WTC11 (cell line): ENCODE measurements at regions not wholly inside any gene's neighbourhood (a gene's known extent, or its start where the extent isn't known, plus 50 kb on each side); places are given as distances from the start of the nearest gene placed in this dataset.

Experiments used
- ATAC-seq: fragments of 200-7000 bp; cut with Tn5 transposase; 2 replicates; pipeline ENCODE4 v1.10.0; 2021; ENCODE audit warnings: mild to moderate bottlenecking, moderate library complexity
- CTCF ChIA-PET: fragments of 300-600 bp; sonication (Branson Sonifier 250); formaldehyde crosslinking; loops from one replicate; lab custom pipeline; 2021; ENCODE audit warnings: antibody characterized with exemption; lab: Charles Lee
- POLR2A ChIA-PET: fragments of 350-600 bp; sonication (Branson Sonifier 250); formaldehyde crosslinking; loops from one replicate; lab custom pipeline; 2021; ENCODE audit warnings: antibody characterized with exemption; lab: Charles Lee
- DNase-seq: peaks from one replicate; pipeline ENCODE4 v3.0.0; 2021; ENCODE audit warnings: low spot score
- H3K27ac Mint-ChIP-seq: 2 replicates; pipeline ENCODE4 v1.8.0; 2021; ENCODE audit warnings: mixed read lengths
- H3K27me3 Mint-ChIP-seq: 2 replicates; pipeline ENCODE4 v1.8.0; 2021; ENCODE audit warnings: low read depth, mild to moderate bottlenecking, moderate library complexity, mixed read lengths
- H3K36me3 Mint-ChIP-seq: 2 replicates; pipeline ENCODE4 v1.8.0; 2021; ENCODE audit warnings: mixed read lengths
- H3K4me1 Mint-ChIP-seq: 2 replicates; pipeline ENCODE4 v1.8.0; 2022; ENCODE audit warnings: mixed read lengths
- H3K4me3 Mint-ChIP-seq: 2 replicates; pipeline ENCODE4 v1.8.0; 2021; ENCODE audit warnings: mild to moderate bottlenecking, moderate library complexity, mixed read lengths
- H3K9me3 Mint-ChIP-seq: 2 replicates; pipeline ENCODE4 v1.8.0; 2021; ENCODE audit warnings: mixed read lengths
- AFF4 ChIP-seq: sonication (generic); formaldehyde crosslinking; IDR thresholded peaks from 2 replicates; pipeline ENCODE4 v1.8.1; 2023; ENCODE audit warnings: mild to moderate bottlenecking, missing genetic modification reagents, borderline replicate concordance
- ATF2 ChIP-seq: sonication (generic); formaldehyde crosslinking; IDR thresholded peaks from 2 replicates; pipeline ENCODE4 v1.8.1; 2022; ENCODE audit warnings: low read depth, missing genetic modification reagents, borderline replicate concordance
- ATF3 ChIP-seq: sonication (generic); formaldehyde crosslinking; conservative IDR thresholded peaks from 2 replicates; pipeline ENCODE4 v1.8.1; 2022; ENCODE audit warnings: mild to moderate bottlenecking, missing genetic modification reagents
- CDX4 ChIP-seq: fragments of 250-450 bp; sonication (Bioruptor Pico); IDR thresholded peaks from 2 replicates; pipeline ENCODE4 v1.9.0; 2021; ENCODE audit warnings: moderate library complexity, mild to moderate bottlenecking, inconsistent platforms, borderline replicate concordance
- GABPB1 ChIP-seq: sonication (generic); formaldehyde crosslinking; IDR thresholded peaks from 2 replicates; pipeline ENCODE4 v1.8.1; 2023; ENCODE audit warnings: mild to moderate bottlenecking, missing genetic modification reagents
- GRHL2 ChIP-seq: fragments of 250-450 bp; sonication (Bioruptor Pico); IDR thresholded peaks from 2 replicates; pipeline ENCODE4 v1.8.0; 2022; ENCODE audit warnings: mild to moderate bottlenecking, moderate library complexity; ENCODE audit not compliant: insufficient replicate concordance, severe bottlenecking
- IRF2 ChIP-seq: sonication (generic); formaldehyde crosslinking; IDR thresholded peaks from 2 replicates; pipeline ENCODE4 v1.8.0; 2022; ENCODE audit warnings: low read depth, missing genetic modification reagents, borderline replicate concordance
- KAT7 ChIP-seq: sonication (generic); formaldehyde crosslinking; IDR thresholded peaks from 2 replicates; pipeline ENCODE4 v1.8.1; 2023; ENCODE audit warnings: missing genetic modification reagents, mild to moderate bottlenecking, borderline replicate concordance
- NFYB ChIP-seq: sonication (generic); formaldehyde crosslinking; conservative IDR thresholded peaks from 2 replicates; pipeline ENCODE4 v1.8.0; 2022; ENCODE audit warnings: low read depth, missing genetic modification reagents
- NR1H2 ChIP-seq: sonication (generic); formaldehyde crosslinking; IDR thresholded peaks from 2 replicates; pipeline ENCODE4 v1.9.0; 2021; ENCODE audit warnings: mild to moderate bottlenecking, moderate library complexity, missing genetic modification reagents
- TP53 ChIP-seq: sonication (generic); formaldehyde crosslinking; IDR thresholded peaks from 2 replicates; pipeline ENCODE4 v1.8.1; 2023; ENCODE audit warnings: mild to moderate bottlenecking, missing genetic modification reagents
- ZBTB43 ChIP-seq: sonication (generic); formaldehyde crosslinking; IDR thresholded peaks from 2 replicates; pipeline ENCODE4 v1.8.1; 2023; ENCODE audit warnings: mild to moderate bottlenecking, missing genetic modification reagents
- ZNF425 ChIP-seq: fragments of 250-450 bp; sonication (Bioruptor Pico); conservative IDR thresholded peaks from 2 replicates; pipeline ENCODE4 v1.9.0; 2021; ENCODE audit warnings: mild to moderate bottlenecking
- ZNF532 ChIP-seq: fragments of 250-450 bp; sonication (Bioruptor Pico); IDR thresholded peaks from 2 replicates; pipeline ENCODE4 v1.9.0; 2021; ENCODE audit warnings: mild to moderate bottlenecking, borderline replicate concordance

- DNase-seq (no peak), ATAC-seq (no peak)
- Mint-ChIP-seq H3K27ac (no peak overlapping the region), H3K4me1 (peaks cover 25% of the 10 kb centered on the region), H3K4me3 (no peak overlapping the region), H3K27me3 (no peaks in the 10 kb centered on the region), H3K36me3 (no peaks in the 10 kb centered on the region), H3K9me3 (no peaks in the 10 kb centered on the region)
- TF ChIP-seq ATF3 (CRISPR knock-in tag) (no peak), GABPB1 (CRISPR knock-in tag) (no peak), AFF4 (no peak), IRF2 (CRISPR knock-in tag) (no peak), GRHL2 (no peak), NFYB (no peak), ZNF532 (no peak), NR1H2 (CRISPR knock-in tag) (no peak), TP53 (CRISPR knock-in tag) (no peak), ZBTB43 (CRISPR knock-in tag) (no peak), ZNF425 (CRISPR knock-in tag) (no peak), ATF2 (CRISPR knock-in tag) (no peak), KAT7 (CRISPR knock-in tag) (no peak), CDX4 (CRISPR knock-in tag) (no peak)
- CTCF ChIA-PET = no interaction called here
- POLR2A ChIA-PET = no interaction called here
Measured at GRCh38 chr9:24073666-24074065, 247.6 kb upstream of the ELAVL2 start.
